GM18517 (cell line): ENCODE measurements at regions not wholly inside any gene's neighbourhood (a gene's known extent, or its start where the extent isn't known, plus 50 kb on each side); places are given as distances from the start of the nearest gene placed in this dataset.

Source experiments
- ATAC-seq: cut with Tn5 transposase; IDR thresholded peaks from one replicate; pipeline ENCODE4 v1.9.1; 2021; ENCODE audit warnings: mild to moderate bottlenecking, moderate library complexity; ENCODE audit not compliant: unreplicated experiment

GRCh38 chr3:25071846-25072245 lies 356.2 kb upstream of the RARB start:
- ATAC-seq = no peak

GRCh38 chr3:25073423-25073822 lies 354.6 kb upstream of the RARB start:
- ATAC-seq = no peak

GRCh38 chr3:25074149-25074548 lies 353.9 kb upstream of the RARB start:
- ATAC-seq = no peak

GRCh38 chr3:25080461-25080860 lies 347.6 kb upstream of the RARB start:
- no peak for ATAC-seq

GRCh38 chr3:25084016-25084415 lies 344.0 kb upstream of the RARB start:
- ATAC-seq = no peak

GRCh38 chr3:25086721-25087120 lies 341.3 kb upstream of the RARB start:
- ATAC-seq = no peak

- no peak for ATAC-seq
Measured at GRCh38 chr3:25088284-25088683, 339.8 kb upstream of the RARB start.

- ATAC-seq = no peak
Measured at GRCh38 chr3:25090698-25091453, 337.2 kb upstream of the RARB start.

- no peak for ATAC-seq
Measured at GRCh38 chr3:25091934-25092333, 336.1 kb upstream of the RARB start.

GRCh38 chr3:25094932-25095685 lies 333.0 kb upstream of the RARB start:
- no peak for ATAC-seq

- no peak for ATAC-seq
Measured at GRCh38 chr3:25096536-25096935, 331.5 kb upstream of the RARB start.

GRCh38 chr3:25097023-25097422 lies 331.0 kb upstream of the RARB start:
- ATAC-seq = no peak

- no peak for ATAC-seq
Measured at GRCh38 chr3:25099666-25100065, 328.4 kb upstream of the RARB start.

- ATAC-seq = no peak
Measured at GRCh38 chr3:25103391-25103790, 324.7 kb upstream of the RARB start.

- ATAC-seq = no peak
Measured at GRCh38 chr3:25107918-25108617, 320.0 kb upstream of the RARB start.

GRCh38 chr3:25110642-25111041 lies 317.4 kb upstream of the RARB start:
- ATAC-seq = no peak

- no peak for ATAC-seq
Measured at GRCh38 chr3:25113891-25114290, 314.2 kb upstream of the RARB start.

- no peak for ATAC-seq
Measured at GRCh38 chr3:25114532-25114931, 313.5 kb upstream of the RARB start.

GRCh38 chr3:25117005-25117593 lies 311.0 kb upstream of the RARB start:
- no peak for ATAC-seq

GRCh38 chr3:25119682-25120081 lies 308.4 kb upstream of the RARB start:
- no peak for ATAC-seq

GRCh38 chr3:25120665-25121064 lies 307.4 kb upstream of the RARB start:
- ATAC-seq = no peak
